ENCODE measurements at regions not wholly inside any gene's neighbourhood (a gene's known extent, or its start where the extent isn't known, plus 50 kb on each side); places are given as distances from the start of the nearest gene placed in this dataset.

DNA sequence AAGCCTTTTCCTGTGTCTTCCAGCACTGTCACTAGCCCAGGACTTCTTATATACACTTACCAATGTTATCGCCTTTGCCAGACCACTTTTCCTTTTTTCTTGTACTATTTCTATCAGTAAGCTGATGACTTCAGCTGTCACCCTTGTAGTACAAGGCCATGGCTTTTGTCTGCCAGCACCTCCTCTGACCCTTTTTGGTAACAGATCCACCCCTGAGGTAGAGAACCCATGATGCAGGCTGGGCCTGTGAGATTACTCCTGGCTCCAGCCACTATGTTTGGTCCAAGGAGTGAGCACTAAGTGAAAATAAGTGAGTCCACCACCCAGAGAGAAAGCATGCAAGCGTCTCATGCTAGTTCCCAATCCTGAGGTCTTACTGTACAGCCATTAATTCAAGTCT, 406.7 kb downstream of the MLLT3 start:
- TF ChIP-seq, protein P1, sequence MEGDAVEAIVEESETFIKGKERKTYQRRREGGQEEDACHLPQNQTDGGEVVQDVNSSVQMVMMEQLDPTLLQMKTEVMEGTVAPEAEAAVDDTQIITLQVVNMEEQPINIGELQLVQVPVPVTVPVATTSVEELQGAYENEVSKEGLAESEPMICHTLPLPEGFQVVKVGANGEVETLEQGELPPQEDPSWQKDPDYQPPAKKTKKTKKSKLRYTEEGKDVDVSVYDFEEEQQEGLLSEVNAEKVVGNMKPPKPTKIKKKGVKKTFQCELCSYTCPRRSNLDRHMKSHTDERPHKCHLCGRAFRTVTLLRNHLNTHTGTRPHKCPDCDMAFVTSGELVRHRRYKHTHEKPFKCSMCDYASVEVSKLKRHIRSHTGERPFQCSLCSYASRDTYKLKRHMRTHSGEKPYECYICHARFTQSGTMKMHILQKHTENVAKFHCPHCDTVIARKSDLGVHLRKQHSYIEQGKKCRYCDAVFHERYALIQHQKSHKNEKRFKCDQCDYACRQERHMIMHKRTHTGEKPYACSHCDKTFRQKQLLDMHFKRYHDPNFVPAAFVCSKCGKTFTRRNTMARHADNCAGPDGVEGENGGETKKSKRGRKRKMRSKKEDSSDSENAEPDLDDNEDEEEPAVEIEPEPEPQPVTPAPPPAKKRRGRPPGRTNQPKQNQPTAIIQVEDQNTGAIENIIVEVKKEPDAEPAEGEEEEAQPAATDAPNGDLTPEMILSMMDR (IDR thresholded peaks at IDR 0.05), result no peak
- H3K27me3 ChIP-seq, result no peaks in the 10 kb centered on the region
- no peak overlapping the region for H3K27ac ChIP-seq
- H3K4me1 ChIP-seq, result no peaks in the 10 kb centered on the region
- ATAC-seq, result no peak
- no peaks in the 10 kb centered on the region for H3K36me3 ChIP-seq
- no peaks in the 10 kb centered on the region for H3K9me3 ChIP-seq
- no peak overlapping the region for H3K4me3 ChIP-seq
- DNase-seq, result no peak
- intact Hi-C loops (cut with DNase I), result no loop called here

DNA sequence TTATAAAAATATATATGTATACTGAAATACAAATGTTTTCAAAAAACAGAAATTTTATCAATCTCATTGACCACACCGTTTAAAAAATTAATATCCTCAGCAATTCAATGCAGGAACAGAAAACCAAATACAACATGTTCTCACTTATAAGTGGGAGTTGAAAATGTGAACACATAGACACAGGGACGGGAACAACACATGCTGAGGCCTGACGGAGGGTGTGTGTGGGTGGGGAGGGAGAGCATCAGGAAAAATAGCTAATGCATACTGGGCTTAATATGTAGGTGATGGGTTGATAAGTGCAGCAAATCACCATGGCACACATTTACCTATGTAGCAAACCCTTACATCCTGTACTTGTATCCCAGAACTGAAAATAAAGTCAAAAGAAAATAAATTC, 409.5 kb downstream of the MLLT3 start:
- Histone ChIP-seq H3K36me3 (no peaks in the 10 kb centered on the region), H3K4me1 (no peaks in the 10 kb centered on the region), H3K27me3 (no peaks in the 10 kb centered on the region), H3K9me3 (no peaks in the 10 kb centered on the region), H3K27ac (no peak overlapping the region), H3K4me3 (no peak overlapping the region)
- DNase-seq (no peak), ATAC-seq (no peak)
- intact Hi-C loops (cut with DNase I), result no loop called here
- TF ChIP-seq, protein P1 (IDR thresholded peaks at IDR 0.05), result no peak

DNA sequence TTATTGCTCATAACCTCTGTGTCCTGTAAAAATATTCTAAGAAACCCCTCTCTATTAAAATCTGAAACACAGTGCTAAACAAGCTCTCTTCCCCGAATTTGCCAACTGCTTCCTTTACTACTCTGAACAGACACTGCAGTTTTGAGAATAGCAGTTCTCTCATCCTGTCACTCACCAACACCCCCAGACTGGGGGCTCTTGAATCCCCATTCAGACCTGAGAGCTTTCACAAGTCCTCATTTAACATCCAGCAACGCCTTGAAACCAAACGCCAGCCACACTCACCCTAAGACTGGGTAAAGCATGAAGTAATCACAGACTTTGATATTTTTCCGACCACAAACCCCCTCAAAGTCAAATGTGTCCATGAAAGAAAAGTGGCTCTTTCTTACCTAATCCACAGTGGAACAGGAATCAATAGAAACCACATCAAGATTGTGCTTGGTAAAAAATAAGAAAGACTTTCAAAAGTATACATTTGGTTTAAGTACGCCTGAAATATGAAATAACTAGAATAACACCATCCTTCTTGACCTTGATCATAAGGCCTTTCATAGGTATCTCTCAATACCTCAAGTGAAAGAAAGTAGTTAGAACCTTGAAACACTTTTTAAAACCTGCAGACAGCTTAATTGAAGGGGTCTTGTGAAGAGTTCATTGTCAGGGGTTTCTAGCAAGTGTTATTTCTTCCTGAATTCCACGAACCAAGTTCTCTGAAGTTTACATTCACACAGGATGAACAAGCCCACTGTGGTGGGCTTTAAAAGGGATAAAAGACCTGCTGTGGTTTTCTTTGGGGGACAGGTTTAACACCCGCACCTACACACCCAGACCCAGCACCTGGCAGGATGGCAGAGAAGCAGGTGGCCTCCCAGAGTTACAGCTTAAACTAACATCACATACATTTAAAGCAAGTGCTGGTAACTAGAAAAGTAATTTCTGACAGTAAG, 412.6 kb downstream of the MLLT3 start:
- intact Hi-C loops (cut with DNase I), result no loop called here
- TF ChIP-seq, protein P1 (IDR thresholded peaks at IDR 0.05), result no peak
- H3K4me3 ChIP-seq, result no peak overlapping the region
- H3K4me1 ChIP-seq, result no peaks in the 10 kb centered on the region
- ATAC-seq, result no peak
- H3K27me3 ChIP-seq, result no peaks in the 10 kb centered on the region
- no peak for DNase-seq
- H3K27ac ChIP-seq, result no peak overlapping the region
- H3K36me3 ChIP-seq, result no peaks in the 10 kb centered on the region
- H3K9me3 ChIP-seq, result no peaks in the 10 kb centered on the region

DNA sequence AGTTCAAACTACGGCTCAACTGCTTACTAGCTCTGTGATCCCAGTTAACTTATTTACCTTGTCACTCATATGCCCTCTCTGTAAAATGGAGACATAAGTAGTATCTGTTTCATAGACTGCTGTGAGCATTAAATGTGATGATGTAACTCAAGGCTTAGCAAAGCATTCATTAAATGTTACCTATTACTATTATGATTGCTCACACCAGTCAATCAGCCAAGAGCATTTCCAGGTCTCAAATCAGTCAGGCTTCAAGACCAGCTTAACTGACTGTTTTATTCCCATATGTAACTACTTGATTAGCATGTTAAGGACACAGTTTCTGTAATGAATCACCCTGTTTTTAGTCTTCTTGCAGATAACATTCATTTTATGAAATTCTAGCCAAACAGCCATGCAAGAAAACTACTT, 413.3 kb downstream of the MLLT3 start:
- TF ChIP-seq, protein P1 (IDR thresholded peaks at IDR 0.05), result no peak
- no peak overlapping the region for H3K27ac ChIP-seq
- H3K36me3 ChIP-seq, result no peaks in the 10 kb centered on the region
- no peak overlapping the region for H3K4me3 ChIP-seq
- intact Hi-C loops (cut with DNase I), result no loop called here
- H3K4me1 ChIP-seq, result no peaks in the 10 kb centered on the region
- no peak for ATAC-seq
- no peaks in the 10 kb centered on the region for H3K9me3 ChIP-seq
- DNase-seq, result no peak
- H3K27me3 ChIP-seq, result no peaks in the 10 kb centered on the region

DNA sequence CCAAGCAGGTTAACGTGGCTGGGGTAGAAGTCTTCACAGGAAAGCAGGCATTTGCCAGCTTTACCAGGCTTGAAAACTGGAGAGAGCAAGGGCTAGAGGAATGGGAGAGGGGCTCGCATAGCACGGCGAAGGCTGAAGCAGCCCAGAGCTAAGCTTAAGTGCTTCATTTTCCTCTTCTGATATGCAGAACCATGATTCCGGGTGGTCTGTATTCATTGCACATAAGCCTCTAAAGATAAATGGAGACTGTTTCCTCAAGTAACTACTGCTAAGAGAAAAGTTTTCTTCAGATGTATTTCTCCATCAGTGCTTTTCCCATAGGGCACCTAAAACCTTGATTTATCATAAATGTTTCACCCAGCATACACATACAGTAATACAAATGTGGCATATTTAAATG, 414.1 kb downstream of the MLLT3 start:
- no peaks in the 10 kb centered on the region for H3K36me3 ChIP-seq
- intact Hi-C loops (cut with DNase I), result no loop called here
- no peak overlapping the region for H3K27ac ChIP-seq
- ATAC-seq (no peak), DNase-seq (no peak)
- H3K4me3 ChIP-seq, result no peak overlapping the region
- H3K9me3 ChIP-seq, result no peaks in the 10 kb centered on the region
- TF ChIP-seq, protein P1 (IDR thresholded peaks at IDR 0.05), result no peak
- no peaks in the 10 kb centered on the region for H3K4me1 ChIP-seq
- H3K27me3 ChIP-seq, result no peaks in the 10 kb centered on the region
